Activated T-cell treated with anti-CD3 and anti-CD28 coated beads, Interleukin-2, amount 50 U/mL, for 24 hours (primary cell): ENCODE measurements at regions not wholly inside any gene's neighbourhood (a gene's known extent, or its start where the extent isn't known, plus 50 kb on each side); places are given as distances from the start of the nearest gene placed in this dataset.

Experiments used
- DNase-seq: peaks from one replicate; pipeline ENCODE4 v3.0.0-alpha.2; 2020
- H3K27ac Mint-ChIP-seq: 2 replicates; pipeline ENCODE4 v1.8.0; 2020; ENCODE audit warnings: mild to moderate bottlenecking, mixed read lengths
- H3K27me3 Mint-ChIP-seq: 2 replicates; pipeline ENCODE4 v1.8.0; 2020; ENCODE audit warnings: mixed read lengths
- H3K36me3 Mint-ChIP-seq: 2 replicates; pipeline ENCODE4 v1.8.0; 2020; ENCODE audit warnings: low read depth, mixed read lengths
- H3K4me1 Mint-ChIP-seq: 2 replicates; pipeline ENCODE4 v1.8.0; 2020; ENCODE audit warnings: low read depth, mixed read lengths
- H3K4me3 Mint-ChIP-seq: 2 replicates; pipeline ENCODE4 v1.8.0; 2020; ENCODE audit warnings: mild to moderate bottlenecking, moderate library complexity, mixed read lengths
- H3K9me3 Mint-ChIP-seq: 2 replicates; pipeline ENCODE4 v1.8.0; 2020; ENCODE audit warnings: mixed read lengths

GRCh38 chr5:175121457-175121856 lies 322.5 kb downstream of the DRD1 start:
- no peaks in the 10 kb centered on the region for H3K36me3 Mint-ChIP-seq

GRCh38 chr5:175120412-175120811 lies 323.6 kb downstream of the DRD1 start:
- no peaks in the 10 kb centered on the region for H3K36me3 Mint-ChIP-seq
- peaks cover 27% of the 10 kb centered on the region for H3K27me3 Mint-ChIP-seq
- no peaks in the 10 kb centered on the region for H3K4me1 Mint-ChIP-seq
- no peak for DNase-seq
- no peak overlapping the region for H3K4me3 Mint-ChIP-seq
- no peaks in the 10 kb centered on the region for H3K9me3 Mint-ChIP-seq
- no peak overlapping the region for H3K27ac Mint-ChIP-seq

More at GRCh38 chr5:175121457-175121856, 322.5 kb downstream of the DRD1 start:
- Mint-ChIP-seq H3K27me3 (peaks cover 25% of the 10 kb centered on the region), H3K4me3 (no peak overlapping the region), H3K27ac (no peak overlapping the region), H3K4me1 (no peaks in the 10 kb centered on the region), H3K9me3 (no peaks in the 10 kb centered on the region)
- no peak for DNase-seq

DNA sequence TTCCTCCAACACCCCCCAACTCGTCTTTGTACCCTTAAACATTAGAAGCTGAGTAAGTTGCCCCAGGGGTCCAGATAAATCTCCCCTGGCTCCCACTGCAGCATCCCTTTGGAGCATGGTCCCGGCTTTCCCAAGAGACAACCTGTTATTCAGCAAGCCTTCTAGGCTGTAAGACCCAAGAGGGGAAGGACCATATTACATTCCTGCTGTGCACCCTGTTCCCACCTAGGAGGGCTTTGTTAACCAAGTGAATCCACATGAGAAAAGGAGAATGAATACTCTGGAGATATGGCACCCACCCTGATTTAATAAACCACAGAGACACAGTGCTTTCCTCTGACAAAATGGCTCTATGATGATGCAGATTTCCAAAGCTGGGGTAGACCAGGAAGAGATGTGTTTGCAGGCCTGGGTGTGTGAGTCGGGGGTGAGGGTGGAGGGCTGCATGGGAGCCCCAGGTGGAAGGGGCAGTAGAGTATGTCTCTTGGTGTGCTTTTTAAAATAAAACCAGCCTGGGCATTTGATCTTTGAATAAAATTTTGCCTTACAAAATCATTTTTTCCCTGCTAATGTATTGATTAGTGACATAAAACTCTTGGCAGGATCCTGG lies 325.2 kb downstream of the DRD1 start:
- no peak for DNase-seq
- Mint-ChIP-seq H3K27ac (no peak overlapping the region), H3K4me3 (no peak overlapping the region), H3K27me3 (peaks cover 27% of the 10 kb centered on the region), H3K9me3 (no peaks in the 10 kb centered on the region), H3K36me3 (no peaks in the 10 kb centered on the region), H3K4me1 (no peaks in the 10 kb centered on the region)

- Mint-ChIP-seq H3K4me3 (no peak overlapping the region), H3K27me3 (peaks cover 31% of the 10 kb centered on the region), H3K9me3 (no peaks in the 10 kb centered on the region), H3K4me1 (no peaks in the 10 kb centered on the region), H3K36me3 (no peaks in the 10 kb centered on the region), H3K27ac (no peak overlapping the region)
- no peak for DNase-seq
Observed at GRCh38 chr5:175116466-175117048, 327.4 kb downstream of the DRD1 start.

- H3K9me3 Mint-ChIP-seq = no peaks in the 10 kb centered on the region
- no peak overlapping the region for H3K27ac Mint-ChIP-seq
Observed at GRCh38 chr5:175115831-175116230, 328.2 kb downstream of the DRD1 start.

GRCh38 chr5:175113947-175114346 lies 330.0 kb downstream of the DRD1 start:
- H3K27me3 Mint-ChIP-seq = peaks cover 29% of the 10 kb centered on the region
- peaks cover 8% of the 10 kb centered on the region for H3K9me3 Mint-ChIP-seq
- no peak overlapping the region for H3K27ac Mint-ChIP-seq
- no peaks in the 10 kb centered on the region for H3K36me3 Mint-ChIP-seq
- H3K4me3 Mint-ChIP-seq = no peak overlapping the region
- H3K4me1 Mint-ChIP-seq = no peaks in the 10 kb centered on the region
- no peak for DNase-seq

More at GRCh38 chr5:175115831-175116230, 328.2 kb downstream of the DRD1 start:
- Mint-ChIP-seq H3K4me1 (no peaks in the 10 kb centered on the region), H3K4me3 (no peak overlapping the region), H3K27me3 (peaks cover 31% of the 10 kb centered on the region), H3K36me3 (no peaks in the 10 kb centered on the region)
- no peak for DNase-seq

GRCh38 chr5:175109058-175109755 lies 334.8 kb downstream of the DRD1 start:
- peaks cover 20% of the 10 kb centered on the region for H3K27me3 Mint-ChIP-seq
- no peak for DNase-seq
- peaks cover 12% of the 10 kb centered on the region for H3K9me3 Mint-ChIP-seq
- H3K27ac Mint-ChIP-seq = no peak overlapping the region
- H3K36me3 Mint-ChIP-seq = no peaks in the 10 kb centered on the region
- no peaks in the 10 kb centered on the region for H3K4me1 Mint-ChIP-seq
- H3K4me3 Mint-ChIP-seq = no peak overlapping the region

DNA sequence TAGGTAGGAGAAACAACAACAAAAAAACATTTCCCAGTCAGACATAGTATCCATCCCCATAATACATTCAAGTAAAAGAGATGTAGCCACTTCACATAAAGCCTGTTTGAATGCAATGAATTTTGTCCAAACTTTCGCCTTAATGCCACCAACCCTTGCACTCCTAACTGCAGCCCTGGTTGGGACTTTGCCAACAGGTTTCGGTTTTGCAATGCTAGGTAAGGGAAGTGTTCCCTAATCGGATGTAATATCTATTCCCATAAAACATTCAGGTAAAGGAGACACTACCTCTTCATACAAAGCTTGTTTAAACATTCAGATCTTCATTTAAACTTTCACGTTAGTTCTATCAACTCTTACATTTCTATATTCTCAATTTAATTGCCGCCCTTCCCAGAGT lies 336.1 kb downstream of the DRD1 start:
- peaks cover 24% of the 10 kb centered on the region for H3K27me3 Mint-ChIP-seq
- DNase-seq = no peak
- no peak overlapping the region for H3K27ac Mint-ChIP-seq
- H3K9me3 Mint-ChIP-seq = peaks cover 12% of the 10 kb centered on the region
- H3K36me3 Mint-ChIP-seq = no peaks in the 10 kb centered on the region
- H3K4me1 Mint-ChIP-seq = no peaks in the 10 kb centered on the region
- H3K4me3 Mint-ChIP-seq = no peak overlapping the region

DNA sequence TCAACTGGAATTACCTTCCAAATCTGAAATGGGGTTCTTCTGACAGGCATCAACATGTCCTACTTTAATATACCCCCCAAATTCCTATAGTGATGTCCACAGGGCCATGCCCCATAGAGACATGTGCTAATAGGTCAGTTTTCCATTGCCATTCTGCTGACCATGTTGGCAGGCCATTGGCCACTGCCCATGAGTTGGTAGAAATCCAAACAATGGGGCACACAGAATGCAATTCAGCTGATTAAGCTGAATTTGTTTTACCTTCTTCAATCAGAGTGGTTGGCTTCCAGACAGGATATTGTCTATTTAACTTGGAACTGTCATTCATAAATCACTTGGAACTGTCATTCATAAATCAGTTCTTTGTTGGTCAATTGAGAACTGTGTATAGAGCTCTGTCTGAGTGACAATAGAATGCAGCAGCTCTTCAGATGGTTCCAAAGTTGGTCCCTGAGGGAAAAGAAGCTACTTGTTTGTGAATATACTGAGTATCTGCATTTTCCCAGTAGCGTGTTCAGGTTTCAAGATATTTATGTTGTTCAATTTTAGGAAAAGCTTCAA lies 336.9 kb downstream of the DRD1 start:
- Mint-ChIP-seq H3K4me3 (no peak overlapping the region), H3K27ac (no peak overlapping the region), H3K9me3 (peaks cover 12% of the 10 kb centered on the region), H3K27me3 (peaks cover 26% of the 10 kb centered on the region), H3K4me1 (no peaks in the 10 kb centered on the region), H3K36me3 (no peaks in the 10 kb centered on the region)
- no peak for DNase-seq

DNA sequence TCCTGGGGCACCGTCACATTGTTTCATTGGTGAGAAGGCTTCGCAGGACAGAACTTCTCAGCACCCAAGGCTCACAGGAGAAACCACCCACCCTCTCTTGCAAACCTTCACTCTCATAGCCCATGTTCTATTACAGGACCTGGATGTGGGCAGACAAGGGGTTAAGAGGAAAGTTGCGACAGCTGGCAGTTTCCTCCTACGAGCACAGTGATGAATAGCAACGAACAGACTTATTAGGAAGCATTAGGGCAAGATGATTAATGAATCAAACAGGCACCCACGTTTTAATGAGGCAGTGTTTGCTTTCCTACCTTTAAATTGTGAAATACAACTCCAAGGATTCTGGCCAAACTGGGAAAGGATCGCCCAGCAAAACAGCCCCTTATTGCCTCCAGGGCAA lies 339.3 kb downstream of the DRD1 start:
- H3K27ac Mint-ChIP-seq = no peak overlapping the region
- no peaks in the 10 kb centered on the region for H3K4me1 Mint-ChIP-seq
- H3K4me3 Mint-ChIP-seq = no peak overlapping the region
- H3K27me3 Mint-ChIP-seq = peaks cover 33% of the 10 kb centered on the region
- H3K9me3 Mint-ChIP-seq = peaks cover 11% of the 10 kb centered on the region
- H3K36me3 Mint-ChIP-seq = no peaks in the 10 kb centered on the region
- no peak for DNase-seq

GRCh38 chr5:175103746-175104145 lies 340.2 kb downstream of the DRD1 start:
- Mint-ChIP-seq H3K4me1 (no peaks in the 10 kb centered on the region), H3K36me3 (no peaks in the 10 kb centered on the region), H3K4me3 (no peak overlapping the region), H3K27me3 (peaks cover 42% of the 10 kb centered on the region), H3K9me3 (peaks cover 3% of the 10 kb centered on the region), H3K27ac (no peak overlapping the region)
- no peak for DNase-seq

- Mint-ChIP-seq H3K4me3 (no peak overlapping the region), H3K36me3 (no peaks in the 10 kb centered on the region), H3K4me1 (no peaks in the 10 kb centered on the region), H3K27me3 (peaks cover 42% of the 10 kb centered on the region), H3K27ac (no peak overlapping the region), H3K9me3 (no peaks in the 10 kb centered on the region)
- no peak for DNase-seq
Observed at GRCh38 chr5:175102717-175103116, 341.3 kb downstream of the DRD1 start.

GRCh38 chr5:175098301-175098700 lies 345.7 kb downstream of the DRD1 start:
- no peaks in the 10 kb centered on the region for H3K36me3 Mint-ChIP-seq
- no peaks in the 10 kb centered on the region for H3K4me1 Mint-ChIP-seq
- DNase-seq = no peak
- H3K4me3 Mint-ChIP-seq = no peak overlapping the region
- H3K27me3 Mint-ChIP-seq = peaks cover 36% of the 10 kb centered on the region
- H3K9me3 Mint-ChIP-seq = no peaks in the 10 kb centered on the region
- H3K27ac Mint-ChIP-seq = no peak overlapping the region

DNA sequence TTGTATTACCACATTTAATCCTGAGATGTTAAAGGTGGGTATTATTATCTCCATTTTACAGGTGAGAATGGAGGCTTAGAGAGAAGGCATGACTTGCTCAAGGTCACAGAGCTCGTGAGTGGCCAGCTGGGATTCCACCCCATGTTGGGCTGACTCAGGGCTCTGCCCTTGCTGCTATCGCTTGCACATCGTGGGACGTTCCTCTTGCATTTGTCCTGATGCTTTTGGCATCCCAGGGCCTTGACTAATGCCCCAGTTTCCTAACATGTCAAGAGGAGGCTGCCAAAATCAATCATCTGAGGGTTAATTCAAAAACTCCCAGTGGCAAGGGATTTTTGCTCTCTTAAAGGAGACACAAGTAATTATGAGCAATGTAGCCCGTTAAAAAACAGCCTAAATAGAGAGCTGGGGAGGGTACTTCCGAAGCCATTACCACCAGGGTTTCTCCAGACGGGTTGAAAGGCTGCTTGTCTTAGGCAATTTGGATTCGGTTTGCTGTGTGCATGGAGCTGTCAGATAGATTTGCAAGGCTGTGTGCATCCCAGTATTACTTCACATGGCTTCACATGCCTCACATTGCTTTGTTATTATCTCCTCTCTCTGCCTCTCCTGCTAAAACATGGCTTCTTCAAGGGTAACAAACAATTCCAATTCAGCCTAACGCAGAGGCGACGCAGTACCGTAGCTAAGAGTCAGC lies 347.4 kb downstream of the DRD1 start:
- Mint-ChIP-seq H3K4me3 (no peak overlapping the region), H3K4me1 (no peaks in the 10 kb centered on the region), H3K27ac (no peak overlapping the region), H3K27me3 (peaks cover 45% of the 10 kb centered on the region), H3K36me3 (no peaks in the 10 kb centered on the region), H3K9me3 (no peaks in the 10 kb centered on the region)
- no peak for DNase-seq
